ENCODE measurements at regions not wholly inside any gene's neighbourhood (a gene's known extent, or its start where the extent isn't known, plus 50 kb on each side); places are given as distances from the start of the nearest gene placed in this dataset.

DNA sequence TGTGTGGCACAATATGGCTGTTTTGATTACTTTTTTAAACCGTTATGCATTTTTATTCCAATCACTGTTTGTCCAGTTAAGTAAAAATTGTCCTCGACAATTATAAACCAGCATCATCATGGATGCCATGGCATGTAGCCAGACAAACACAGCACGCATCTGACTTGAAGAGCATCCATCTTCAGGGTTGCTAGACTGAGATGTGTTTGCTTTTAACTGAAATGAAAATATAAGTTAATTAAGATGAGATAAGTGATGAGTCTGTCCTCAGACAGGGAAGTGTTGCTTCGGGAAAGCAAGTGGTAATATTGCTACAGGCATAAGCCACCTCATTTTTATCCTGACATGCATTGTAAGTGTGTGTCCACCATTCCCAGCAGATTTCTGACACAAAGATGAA lies 92.8 kb upstream of the TPP2 start:
- TF ChIP-seq POLR2A (IDR thresholded peaks at IDR 0.05) (no peak), CTCF (IDR thresholded peaks at IDR 0.05) (no peak)

All from breast epithelium (tissue), 3 donors.